DMS 273 treated with DMSO at 0.1 percent for 48 hours (cell line): ENCODE measurements at regions not wholly inside any gene's neighbourhood (a gene's known extent, or its start where the extent isn't known, plus 50 kb on each side); places are given as distances from the start of the nearest gene placed in this dataset.
"Not testable (repeated sequence)": the region's sequence is repeated elsewhere in the genome, so short reads cannot be mapped to it uniquely, and the experiment has no call there.

ENCODE experiments used
- DNase-seq: peaks from one replicate; lab custom pipeline; 2025; lab: John Stamatoyannopoulos, UW

DNA sequence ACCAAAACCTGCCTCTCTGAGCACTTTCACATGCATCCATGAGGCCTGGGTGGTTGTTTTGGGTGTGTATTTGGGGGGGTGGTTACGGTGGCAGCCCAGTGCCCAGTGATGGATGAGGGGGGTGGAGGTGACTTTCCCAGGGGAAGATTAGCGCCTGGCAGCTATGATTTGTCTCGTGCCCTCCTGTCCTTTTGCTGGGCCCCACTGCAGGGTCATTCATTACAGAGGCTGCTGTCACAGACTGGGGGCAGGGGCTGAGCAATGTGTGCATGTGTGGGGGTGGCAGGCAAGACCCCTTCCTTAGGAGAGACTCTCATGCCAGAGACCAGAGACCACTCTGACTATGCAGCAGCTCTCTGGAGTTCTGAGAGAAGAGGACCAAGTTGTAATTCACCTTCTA lies 93.7 kb downstream of the MRM1 start:
- DNase-seq = no peak

DNA sequence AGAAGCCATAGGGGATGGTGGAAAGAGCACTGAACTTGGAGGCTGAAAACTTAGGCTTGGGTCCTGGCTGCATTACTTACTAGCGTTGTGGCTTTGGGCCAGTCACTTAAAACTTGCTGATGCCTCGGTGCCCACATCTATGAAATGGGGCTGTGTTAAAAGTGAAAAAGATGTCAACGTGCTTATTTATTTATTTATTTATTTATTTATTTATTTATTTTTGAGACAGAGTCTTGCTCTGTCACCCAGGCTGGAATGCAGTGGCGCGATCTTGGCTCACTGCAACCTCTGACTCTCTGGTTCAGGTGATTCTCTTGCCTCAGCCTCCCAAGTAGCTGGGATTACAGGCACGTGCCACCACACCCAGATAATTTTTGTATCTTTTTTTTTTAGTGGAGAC lies 94.3 kb downstream of the MRM1 start:
- not testable (repeated sequence) for DNase-seq

DNA sequence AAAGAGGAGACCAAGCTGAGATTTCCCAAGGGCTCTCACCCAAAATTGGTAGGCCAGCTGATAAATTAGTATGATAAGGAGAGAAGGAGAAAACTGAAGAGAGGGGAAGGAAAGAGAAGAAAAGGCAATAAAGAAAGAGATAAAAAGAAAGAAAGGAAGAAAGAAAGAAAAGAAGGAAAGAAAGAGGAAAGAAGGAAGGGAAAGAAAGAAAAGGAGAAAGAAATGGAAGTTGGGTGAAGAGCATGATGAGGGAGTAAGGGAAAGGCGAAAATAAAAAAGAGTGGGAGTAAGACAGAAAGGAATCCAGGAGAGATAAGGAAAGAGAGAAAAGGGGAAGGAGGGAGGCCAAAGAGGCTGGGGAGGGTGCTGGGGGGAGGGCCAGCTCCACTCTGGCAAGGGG lies 95.4 kb downstream of the MRM1 start:
- DNase-seq = no peak

DNA sequence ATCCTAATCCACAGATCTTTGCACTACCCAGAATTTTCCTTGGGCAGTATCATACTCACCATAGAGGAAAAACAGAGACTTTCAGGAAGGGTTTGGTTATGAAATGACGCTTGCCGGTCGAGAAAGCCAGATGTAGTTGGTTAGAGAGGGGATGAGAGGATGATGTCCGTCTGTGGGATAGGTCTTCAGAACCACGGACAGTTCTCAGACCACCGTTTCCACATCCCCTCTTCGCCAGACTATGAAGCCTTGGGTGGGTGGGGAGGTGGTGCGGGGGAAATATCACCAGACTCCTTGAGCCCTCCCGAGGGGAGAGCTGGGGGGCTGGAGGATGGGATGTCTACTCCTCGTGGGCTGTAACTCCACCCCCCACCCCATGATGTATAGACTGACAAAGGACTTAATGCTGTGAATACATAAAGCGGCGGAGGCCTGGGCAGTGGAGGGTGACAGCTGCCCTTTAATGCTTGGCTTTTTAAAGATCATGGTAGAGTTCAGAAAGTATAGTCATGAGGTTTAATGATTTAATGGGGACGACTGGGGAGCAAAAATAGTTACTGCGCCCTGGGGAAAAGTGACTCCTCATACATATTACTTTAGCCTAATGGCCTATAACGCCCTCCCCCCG lies 96.6 kb downstream of the MRM1 start:
- no peak for DNase-seq

DNA sequence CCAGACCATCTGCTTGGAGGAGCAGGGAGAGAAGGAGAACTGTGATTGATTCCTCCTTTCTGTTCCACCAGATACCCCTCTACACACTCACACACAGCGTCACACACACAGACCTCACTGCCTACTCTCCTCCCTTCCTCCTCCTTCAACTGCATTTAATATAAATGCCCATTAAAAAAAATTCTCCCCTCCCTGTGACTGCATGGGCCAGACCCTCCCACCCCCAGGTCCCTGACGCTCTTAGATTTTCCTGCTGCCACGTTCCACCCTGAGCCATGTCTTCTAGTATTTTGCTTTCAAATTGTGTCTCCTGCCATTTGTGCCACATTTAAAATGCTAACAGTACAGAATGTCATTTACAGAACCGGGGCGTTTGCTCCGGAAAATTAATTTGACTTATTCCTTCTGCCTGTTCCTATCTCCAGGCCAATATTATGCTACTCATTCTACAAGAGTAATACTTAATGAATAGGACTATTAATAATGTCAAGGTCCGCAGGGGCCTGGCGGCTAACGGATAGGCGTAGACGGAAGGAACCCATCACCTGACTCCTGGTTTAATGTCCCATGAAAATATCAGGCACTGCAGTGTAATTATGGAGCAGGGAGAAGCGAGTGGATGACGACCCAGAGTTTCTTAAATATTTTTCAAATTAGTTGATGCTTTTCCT lies 100.2 kb downstream of the MRM1 start:
- no peak for DNase-seq

DNA sequence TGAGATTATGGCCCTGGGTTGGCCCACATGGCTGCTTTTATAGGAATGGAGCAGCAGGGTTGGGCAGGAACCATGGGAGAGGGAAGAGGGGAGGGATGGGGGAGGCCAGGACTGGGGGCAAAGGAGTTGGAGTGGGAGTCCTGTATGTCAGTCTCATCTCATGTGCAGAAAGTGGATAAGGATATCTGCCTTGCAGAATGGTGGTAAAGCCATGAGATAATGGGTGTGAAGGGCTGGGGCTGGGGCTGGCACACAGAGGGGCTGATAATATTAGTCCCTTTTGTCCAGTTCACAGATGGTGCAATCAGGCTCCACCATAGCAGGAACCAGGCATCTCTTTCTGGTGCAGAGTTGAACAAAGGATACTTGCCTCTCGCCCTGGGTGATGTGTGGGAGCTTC lies 101.3 kb downstream of the MRM1 start:
- no peak for DNase-seq

DNA sequence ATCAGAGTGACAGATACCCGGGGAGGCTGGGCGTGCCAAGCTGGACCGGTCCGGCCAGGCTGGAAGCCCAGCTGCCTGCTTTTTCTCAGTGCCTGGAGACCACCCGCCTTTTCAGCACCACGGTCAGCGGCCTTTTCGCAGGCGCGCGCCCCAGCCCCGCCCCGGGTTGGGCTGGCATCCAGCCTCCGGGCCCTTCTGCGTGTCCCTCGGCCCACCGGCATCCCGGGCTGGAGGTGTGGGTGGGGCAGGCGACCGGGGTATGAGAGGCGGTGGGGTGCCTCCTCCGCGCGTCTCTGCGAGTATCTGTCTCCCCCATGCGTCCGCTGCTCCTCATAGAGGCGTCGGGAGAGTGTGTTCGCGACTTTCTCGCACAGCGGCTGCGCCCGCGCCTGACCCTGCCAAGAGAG lies 102.5 kb downstream of the MRM1 start:
- no peak for DNase-seq

DNA sequence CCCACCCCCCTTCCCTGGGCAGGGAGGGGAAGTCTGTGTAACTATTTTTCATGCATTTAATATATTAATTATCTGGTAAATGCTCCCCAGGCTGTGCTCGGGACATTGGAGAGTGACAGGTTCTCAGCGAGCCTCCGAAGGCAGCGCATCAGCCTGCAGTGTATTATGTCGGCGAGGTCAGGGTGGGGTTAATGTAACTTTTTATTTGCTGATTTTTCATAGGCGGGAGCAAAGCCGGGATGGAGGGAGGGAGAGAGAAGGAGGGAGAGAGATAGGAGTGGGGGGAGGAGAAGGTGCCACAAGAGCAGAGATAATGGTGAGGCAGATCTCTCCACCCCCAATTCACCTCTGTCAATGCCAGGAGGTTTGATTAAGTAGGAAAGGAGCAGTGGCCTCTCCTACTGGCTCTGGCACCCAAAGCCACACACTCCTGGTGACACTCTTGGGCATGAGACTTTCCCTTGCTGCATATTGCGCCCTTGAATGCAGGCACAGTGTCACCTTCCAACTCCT lies 104.0 kb downstream of the MRM1 start:
- no peak for DNase-seq

DNA sequence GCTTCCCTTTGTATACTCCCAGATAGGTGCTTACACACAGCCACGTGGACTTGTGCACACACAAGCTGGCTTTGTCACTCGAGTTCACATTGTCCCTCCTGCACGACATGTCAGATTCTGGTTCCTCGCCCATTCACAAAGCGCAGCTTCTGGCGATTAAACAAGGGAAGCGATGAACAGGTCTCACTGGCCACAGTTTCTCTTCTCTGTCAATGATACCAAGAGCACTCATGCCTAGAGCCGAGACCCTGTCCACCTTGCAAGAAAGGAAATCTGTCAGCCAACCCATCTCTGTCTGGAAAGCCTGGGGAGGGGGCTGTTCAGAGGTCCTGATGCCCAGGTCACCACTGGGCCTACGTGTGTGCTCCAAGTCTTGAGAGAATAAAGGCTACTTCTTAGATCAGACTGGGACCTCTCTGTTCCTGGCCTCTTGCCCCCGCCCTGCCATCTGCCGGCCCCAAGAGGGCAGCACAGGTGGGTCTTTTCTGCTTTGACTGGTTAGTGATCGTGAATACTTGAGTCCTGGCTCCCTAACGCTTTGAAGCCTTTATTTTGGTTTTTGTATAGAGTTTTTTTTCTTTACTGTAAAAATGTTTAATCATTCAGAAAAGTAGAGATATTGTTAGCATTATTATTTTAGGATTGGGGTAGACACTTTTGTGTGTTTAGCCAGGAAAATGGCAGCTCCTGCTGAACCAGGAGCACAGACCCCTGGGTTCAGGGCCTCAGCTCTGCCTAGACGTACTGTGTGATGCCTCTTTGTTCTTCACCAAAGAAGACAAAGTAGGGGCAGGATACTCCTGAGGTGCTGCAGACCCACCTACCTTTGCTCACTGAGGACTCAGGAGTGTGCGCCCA lies 104.7 kb downstream of the MRM1 start:
- DNase-seq = peak; percentile 31

DNA sequence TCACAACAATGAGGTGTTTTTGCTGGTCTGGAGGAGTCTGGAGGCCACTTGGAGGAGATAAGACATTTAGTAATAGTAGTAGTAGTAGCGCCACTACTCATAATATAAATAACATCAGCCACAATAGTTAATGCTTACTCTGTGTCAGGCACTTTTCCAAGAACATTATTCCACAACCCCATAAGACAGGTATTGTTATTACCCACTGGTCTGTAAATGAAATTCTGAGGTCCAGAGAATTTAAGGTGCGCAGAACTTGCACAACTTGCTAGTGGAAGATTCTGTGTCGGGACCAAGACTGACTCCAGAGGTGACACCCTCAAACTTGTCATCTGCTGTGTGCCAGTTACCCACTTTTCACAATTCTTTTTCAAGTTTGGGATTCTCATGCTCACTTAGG lies 106.5 kb downstream of the MRM1 start:
- DNase-seq = no peak

DNA sequence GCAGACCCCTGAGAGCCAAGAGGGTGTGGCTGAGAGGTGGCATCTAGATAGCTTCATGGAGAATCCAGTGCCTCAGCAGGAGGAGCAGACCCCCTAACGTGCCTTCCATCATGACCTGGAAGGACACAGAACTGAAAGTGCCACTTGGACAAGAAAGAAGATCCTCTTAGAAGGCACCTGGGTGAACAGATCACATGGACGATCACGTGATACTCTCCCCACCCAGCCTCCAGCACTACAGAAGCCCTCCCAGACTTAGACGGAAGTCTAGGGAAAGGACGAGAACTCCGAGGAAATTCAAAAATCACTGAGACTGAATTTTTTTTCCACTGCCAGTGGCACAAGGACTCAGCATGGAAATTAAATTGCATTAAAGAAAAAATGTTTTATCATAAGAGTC lies 113.4 kb downstream of the MRM1 start:
- no peak for DNase-seq

DNA sequence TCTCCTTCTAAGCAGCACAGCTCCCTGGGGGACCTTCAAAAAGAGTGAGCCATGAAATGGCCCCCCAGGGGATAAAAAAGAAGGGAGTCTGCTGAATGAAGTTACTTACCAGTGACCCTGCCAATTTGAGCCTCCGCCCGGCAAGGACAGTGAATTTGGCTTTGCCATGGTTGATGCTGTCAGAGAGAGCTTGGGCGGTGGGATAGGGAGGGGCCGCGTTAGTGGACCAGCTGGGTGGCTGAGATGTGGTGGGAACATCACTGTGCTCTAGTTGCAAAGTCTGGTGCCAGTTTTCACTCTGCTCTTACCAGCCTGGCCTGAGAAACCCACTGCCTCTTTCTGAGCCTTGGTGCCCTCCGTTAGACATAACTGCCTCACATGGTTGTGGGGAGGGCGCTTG lies 114.6 kb downstream of the MRM1 start:
- DNase-seq = no peak

DNA sequence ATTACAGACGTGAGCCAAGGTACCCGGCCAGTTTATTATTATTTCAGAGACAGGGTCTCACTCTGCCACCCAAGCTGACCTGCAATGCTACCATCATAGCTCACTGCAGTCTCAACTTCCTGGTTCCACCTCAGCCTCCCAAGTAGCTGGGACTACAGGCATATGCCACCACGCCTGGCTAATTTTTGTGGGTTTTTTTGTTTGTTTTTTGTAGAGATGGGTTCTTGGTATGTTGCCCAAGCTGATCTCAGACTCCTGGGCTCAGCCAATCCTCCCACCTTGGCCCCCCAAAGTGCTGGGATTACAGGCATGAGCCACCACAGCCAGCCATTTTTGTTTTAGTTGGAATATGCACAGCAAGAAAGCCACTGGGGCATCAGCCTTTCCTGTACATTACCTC lies 115.7 kb downstream of the MRM1 start:
- DNase-seq = no peak

DNA sequence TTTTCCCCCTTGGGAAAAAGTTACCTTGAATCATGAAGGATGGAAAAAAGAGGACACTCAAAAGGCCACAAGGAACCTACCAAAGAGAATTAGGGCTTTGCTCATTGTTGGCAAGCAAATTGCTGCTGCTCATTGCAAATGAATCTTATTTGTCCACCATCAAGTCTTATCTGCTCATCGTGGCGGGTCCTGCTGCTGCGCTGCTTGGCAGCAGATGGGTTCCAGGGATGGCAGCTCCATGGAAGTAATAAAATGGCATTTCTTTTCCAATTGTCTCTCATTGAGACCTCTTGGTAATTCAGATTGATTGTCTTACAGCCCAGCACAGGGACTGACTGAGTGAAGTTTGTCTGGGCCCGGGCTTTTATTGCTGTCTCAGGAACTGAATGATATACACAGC lies 118.7 kb downstream of the MRM1 start:
- DNase-seq = no peak

DNA sequence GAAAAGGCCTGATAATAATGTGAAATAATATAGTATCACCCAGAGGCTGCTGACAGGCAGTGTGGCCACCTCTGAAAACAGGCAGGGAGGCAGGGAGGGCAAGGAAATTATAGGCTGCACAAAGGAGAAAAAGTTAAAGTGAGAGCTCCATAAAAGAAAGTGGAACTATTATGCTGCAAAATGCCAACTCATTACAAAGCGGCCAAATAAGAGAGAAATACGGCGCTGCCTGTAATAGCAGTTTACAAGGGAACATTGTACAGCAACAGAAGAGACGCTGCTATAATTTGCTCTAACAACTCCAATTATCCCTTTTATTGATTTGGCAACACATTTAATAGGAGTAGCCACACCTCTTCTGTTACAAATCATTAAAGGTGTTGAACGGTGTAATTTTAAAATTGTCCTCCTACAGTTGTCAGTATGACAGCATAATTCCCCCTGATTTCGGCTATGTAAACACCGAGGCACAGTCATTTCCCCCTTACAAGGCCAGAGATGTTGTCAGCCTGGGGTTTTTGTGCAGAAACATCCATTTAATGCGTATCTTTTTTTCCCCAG lies 120.3 kb downstream of the MRM1 start:
- DNase-seq = no peak

DNA sequence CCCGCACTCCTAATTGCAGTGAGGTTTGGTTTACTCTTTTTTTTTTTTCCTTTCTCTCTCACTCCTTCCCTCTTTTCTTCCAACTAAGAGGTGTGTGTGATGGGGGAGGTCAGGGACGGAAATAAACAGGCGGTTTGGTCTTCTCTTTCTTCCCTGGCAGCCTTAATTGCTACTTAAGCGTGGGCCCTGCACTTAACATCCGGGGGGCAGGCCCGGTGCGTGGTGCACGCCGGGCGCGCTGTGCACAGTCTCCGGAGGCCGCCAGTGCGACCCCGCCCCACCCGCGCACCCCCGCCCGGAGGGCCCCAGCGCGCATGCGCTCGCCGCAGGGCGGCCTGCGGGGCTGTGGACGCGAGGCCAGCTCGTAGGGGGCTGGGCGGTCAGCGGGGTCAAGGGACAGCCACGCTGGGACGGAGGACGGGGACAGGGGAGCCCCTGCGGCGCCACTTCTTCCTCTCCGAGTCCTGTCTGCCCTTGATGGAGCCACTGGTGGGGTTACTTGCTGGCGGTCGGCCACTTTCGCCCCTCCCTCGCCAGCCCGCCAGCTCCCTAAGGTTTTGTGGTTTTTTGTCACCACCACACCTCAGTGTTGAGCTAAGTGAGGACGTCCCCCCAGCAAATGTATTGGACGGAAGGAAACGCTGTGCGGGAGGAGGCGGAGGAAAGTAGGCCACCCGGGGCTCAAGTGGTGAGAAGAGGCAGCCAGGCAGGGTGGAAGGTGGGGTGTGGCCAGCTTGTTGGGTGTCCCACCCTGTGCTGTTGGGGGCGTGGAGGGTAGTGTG lies 120.9 kb downstream of the MRM1 start:
- peak; percentile 13 for DNase-seq

DNA sequence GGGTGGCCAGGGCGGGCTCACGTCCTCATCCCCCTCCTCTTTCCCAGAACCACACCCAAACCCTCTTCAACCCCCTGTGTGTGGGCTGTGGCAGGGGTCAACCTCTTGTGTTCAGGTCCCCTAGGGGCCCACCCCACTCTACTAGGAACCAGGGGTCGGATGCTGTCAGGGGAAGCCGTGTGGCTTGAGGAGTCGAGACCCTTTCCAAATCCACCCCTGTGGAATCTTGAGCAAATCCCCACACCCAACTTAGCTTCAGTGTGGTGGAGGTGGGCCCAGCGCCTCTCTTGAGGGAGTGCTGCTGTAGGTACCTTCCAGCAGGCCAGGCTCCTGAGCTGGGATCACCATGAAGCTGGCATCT lies 121.5 kb downstream of the MRM1 start:
- DNase-seq = no peak

DNA sequence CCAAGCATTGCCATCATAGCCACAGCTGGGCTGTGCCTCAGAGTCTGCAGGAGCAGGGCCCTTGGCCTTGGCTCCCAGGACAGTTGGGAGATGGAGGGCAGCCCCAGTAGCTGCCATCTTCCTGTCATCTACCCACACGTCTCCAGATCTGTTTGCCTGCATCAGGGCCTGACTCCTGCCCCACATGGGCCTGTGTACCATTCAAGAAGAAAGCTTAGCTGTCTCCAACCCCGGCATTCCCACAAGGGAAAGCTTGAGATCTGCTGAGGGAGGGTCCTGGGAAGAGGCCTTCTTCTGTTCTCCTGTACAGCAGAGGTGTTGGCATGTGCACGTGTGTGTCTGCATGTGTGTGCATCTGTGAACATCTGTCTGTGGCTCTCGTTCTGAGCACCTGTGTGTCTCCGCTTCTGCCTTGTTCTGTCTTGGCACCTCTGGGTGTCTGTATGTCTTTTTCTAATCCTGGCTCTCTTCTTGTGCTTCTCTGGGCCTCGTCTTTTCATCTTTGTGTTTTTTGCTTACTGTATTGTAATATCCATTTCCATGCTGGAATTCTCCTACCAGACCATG lies 122.2 kb downstream of the MRM1 start:
- DNase-seq = no peak

DNA sequence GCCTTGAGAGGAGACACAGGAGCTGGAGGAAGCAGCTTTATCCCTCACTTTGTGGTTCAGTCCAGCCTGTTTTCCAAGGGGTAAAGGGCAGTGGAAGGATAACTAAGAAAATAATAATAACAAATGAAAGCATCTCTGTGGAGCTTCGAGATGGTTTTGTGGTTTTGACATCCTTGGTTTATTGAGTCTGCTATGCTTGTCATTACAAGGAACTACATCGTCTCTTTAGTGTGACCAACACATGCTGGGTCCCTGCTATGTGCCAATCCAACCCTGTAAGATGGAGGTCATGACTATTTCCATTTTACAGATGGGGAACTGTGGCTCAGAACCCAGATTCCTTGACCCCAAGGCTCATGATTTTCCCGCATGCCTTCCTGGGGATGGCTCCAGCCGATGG lies 124.8 kb downstream of the MRM1 start:
- DNase-seq = no peak

DNA sequence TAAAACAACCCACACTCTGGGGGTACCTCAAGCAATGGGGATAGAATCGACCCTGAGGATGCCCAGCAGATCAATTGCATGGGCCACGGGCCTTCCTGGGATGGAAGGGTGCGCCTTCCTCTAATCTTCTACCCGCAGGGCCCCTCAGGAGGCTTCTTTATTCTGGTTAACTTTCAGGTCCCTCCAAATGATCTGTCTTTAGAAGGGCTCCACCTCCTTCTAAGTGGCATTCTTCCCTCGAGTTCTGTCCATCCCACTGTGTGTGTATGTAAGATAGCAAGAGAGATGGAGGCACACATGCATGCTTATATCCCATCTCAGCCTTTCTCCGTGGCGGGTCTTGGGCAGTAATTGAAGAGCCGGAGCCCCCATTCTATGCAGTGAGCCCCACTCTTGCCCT lies 125.7 kb downstream of the MRM1 start:
- no peak for DNase-seq

DNA sequence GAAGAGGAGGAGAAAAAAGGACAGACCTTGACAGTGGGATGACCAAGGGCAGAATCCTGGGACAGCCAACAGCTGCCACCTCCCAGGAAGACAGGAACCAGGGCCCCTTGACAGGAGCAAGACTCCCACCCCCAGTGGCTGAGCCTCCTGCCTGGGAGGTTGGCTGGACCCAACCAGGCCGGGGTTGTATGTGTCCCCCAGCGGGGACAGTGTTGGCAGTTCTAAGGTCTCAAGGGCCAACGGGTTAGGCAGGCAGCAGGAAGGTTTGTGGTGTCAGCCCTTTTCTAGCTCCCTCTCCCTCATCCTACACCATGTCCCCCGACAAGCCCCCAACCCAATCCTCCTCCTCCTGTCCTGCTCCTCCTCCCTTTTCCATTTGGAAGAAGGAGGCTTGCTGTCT lies 126.2 kb downstream of the MRM1 start:
- DNase-seq = no peak
